GM23338 (cell line): ENCODE measurements at regions not wholly inside any gene's neighbourhood (a gene's known extent, or its start where the extent isn't known, plus 50 kb on each side); places are given as distances from the start of the nearest gene placed in this dataset.

ENCODE experiments used
- ATAC-seq: fragments of 200-7000 bp; cut with Tn5 transposase; 3 replicates; pipeline ENCODE4 v1.9.1; 2020
- DNase-seq: peaks from one replicate; pipeline ENCODE4 v3.0.0-alpha.2; 2015; ENCODE audit warnings: low spot score
- H2AFZ ChIP-seq: fragments of 200-600 bp; sonication (generic); 2 replicates; pipeline ENCODE4 v1.8.0; 2016; ENCODE audit warnings: antibody characterized with exemption, mild to moderate bottlenecking, moderate library complexity
- H3F3A ChIP-seq: fragments of 200-600 bp; sonication (generic); replicated peaks from 2 replicates; pipeline ENCODE4 v1.8.0; 2017; ENCODE audit warnings: antibody characterized with exemption, mixed run types, low read depth
- H3K27ac ChIP-seq: fragments of 200-600 bp; sonication (generic); 2 replicates; pipeline ENCODE4 v1.6.1; 2016; ENCODE audit warnings: low read depth
- H3K27me3 ChIP-seq: fragments of 200-600 bp; sonication (generic); 2 replicates; pipeline ENCODE4 v1.8.0; 2016; ENCODE audit warnings: mild to moderate bottlenecking, mixed run types, moderate library complexity; ENCODE audit not compliant: insufficient read depth
- H3K36me3 ChIP-seq: fragments of 200-600 bp; sonication (generic); 2 replicates; pipeline ENCODE4 v1.8.0; 2016; ENCODE audit warnings: mild to moderate bottlenecking; ENCODE audit not compliant: insufficient read depth
- H3K4me1 ChIP-seq: fragments of 200-600 bp; sonication (generic); 2 replicates; pipeline ENCODE4 v1.8.0; 2016; ENCODE audit warnings: mild to moderate bottlenecking, moderate library complexity; ENCODE audit not compliant: insufficient read depth
- H3K4me2 ChIP-seq: fragments of 200-600 bp; sonication (generic); 2 replicates; pipeline ENCODE4 v1.7.1; 2017; ENCODE audit warnings: mixed run types
- H3K4me3 ChIP-seq: fragments of 200-600 bp; sonication (generic); 2 replicates; pipeline ENCODE4 v1.6.1; 2016; ENCODE audit warnings: mixed run types
- H3K79me2 ChIP-seq: fragments of 200-600 bp; sonication (generic); replicated peaks from 2 replicates; pipeline ENCODE4 v1.8.0; 2017; ENCODE audit warnings: mild to moderate bottlenecking; ENCODE audit not compliant: insufficient read depth
- H3K9me2 ChIP-seq: fragments of 200-600 bp; sonication (generic); 2 replicates; pipeline ENCODE4 v1.8.0; 2017; ENCODE audit not compliant: insufficient read depth
- H4K20me1 ChIP-seq: fragments of 200-600 bp; sonication (generic); replicated peaks from 2 replicates; pipeline ENCODE4 v1.8.0; 2017; ENCODE audit warnings: mild to moderate bottlenecking; ENCODE audit not compliant: insufficient read depth
- H3K27ac Mint-ChIP-seq: 2 replicates; pipeline ENCODE4 v1.8.0; 2020; ENCODE audit warnings: inconsistent platforms, mild to moderate bottlenecking, moderate library complexity, mixed read lengths
- H3K27me3 Mint-ChIP-seq: 3 replicates; pipeline ENCODE4 v1.8.0; 2022; ENCODE audit warnings: low read depth, mild to moderate bottlenecking, moderate library complexity, mixed read lengths, inconsistent platforms; ENCODE audit not compliant: insufficient read depth, poor library complexity
- H3K36me3 Mint-ChIP-seq: 3 replicates; pipeline ENCODE4 v1.8.0; 2021; ENCODE audit warnings: low read depth, mild to moderate bottlenecking, inconsistent platforms, moderate library complexity, mixed read lengths
- H3K4me1 Mint-ChIP-seq: 3 replicates; pipeline ENCODE4 v1.8.0; 2020; ENCODE audit warnings: mild to moderate bottlenecking, inconsistent platforms, mixed read lengths
- H3K4me3 Mint-ChIP-seq: 3 replicates; pipeline ENCODE4 v1.8.0; 2021; ENCODE audit warnings: moderate library complexity, mild to moderate bottlenecking, inconsistent platforms, mixed read lengths
- H3K9me3 Mint-ChIP-seq: 3 replicates; pipeline ENCODE4 v1.8.0; 2020; ENCODE audit warnings: moderate library complexity, mild to moderate bottlenecking, inconsistent platforms, mixed read lengths
- CREB1 ChIP-seq: fragments of 250-450 bp; sonication (Bioruptor Pico); IDR thresholded peaks from 2 replicates; pipeline ENCODE4 v1.5.0; 2020; ENCODE audit warnings: low read depth, mild to moderate bottlenecking, moderate library complexity
- CTCF ChIP-seq, 2 experiments: fragments of 200-600 bp in 1 of 2; sonication (generic) in 1 of 2; conservative IDR thresholded peaks; 2 replicates each; pipeline versions ENCODE4 v1.5.1 to v1.6.1; 2016 to 2017; ENCODE audit warnings: antibody characterized with exemption in 2 of 2, low read depth in 2 of 2, mild to moderate bottlenecking in 2 of 2, moderate library complexity in 1 of 2
- ETS1 ChIP-seq: IDR thresholded peaks from 2 replicates; pipeline ENCODE4 v1.6.1; 2016; ENCODE audit warnings: antibody characterized with exemption
- EZH2 ChIP-seq: fragments of 200-600 bp; sonication (generic); IDR thresholded peaks from one replicate; pipeline ENCODE4 v1.8.0; 2017; ENCODE audit warnings: antibody characterized with exemption, mild to moderate bottlenecking, low read depth; ENCODE audit not compliant: unreplicated experiment
- EZH2phosphoT487 ChIP-seq: fragments of 200-600 bp; sonication (generic); IDR thresholded peaks from one replicate; pipeline ENCODE4 v1.8.1; 2018; ENCODE audit warnings: antibody characterized with exemption; ENCODE audit not compliant: unreplicated experiment
- JUNB ChIP-seq: IDR thresholded peaks from one replicate; pipeline ENCODE4 v1.6.1; 2016; ENCODE audit warnings: antibody characterized with exemption; ENCODE audit not compliant: unreplicated experiment
- NANOG ChIP-seq: IDR thresholded peaks from 2 replicates; pipeline ENCODE4 v1.6.1; 2016; ENCODE audit warnings: antibody characterized with exemption, borderline replicate concordance
- POLR2AphosphoS5 ChIP-seq: IDR thresholded peaks from 2 replicates; pipeline ENCODE4 v1.6.1; 2016; ENCODE audit warnings: antibody characterized with exemption, low read depth
- REST ChIP-seq: IDR thresholded peaks from one replicate; pipeline ENCODE4 v1.6.1; 2018; ENCODE audit warnings: antibody characterized with exemption; ENCODE audit not compliant: unreplicated experiment
- STAT1 ChIP-seq: IDR thresholded peaks from one replicate; pipeline ENCODE4 v1.6.1; 2016; ENCODE audit warnings: antibody characterized with exemption; ENCODE audit not compliant: unreplicated experiment
- ZNF114 ChIP-seq: fragments of 250-450 bp; sonication (Bioruptor Pico); IDR thresholded peaks from 2 replicates; pipeline ENCODE4 v1.5.0; 2020; ENCODE audit warnings: mild to moderate bottlenecking, moderate library complexity
- ZNF331 ChIP-seq: fragments of 250-450 bp; sonication (Bioruptor Pico); IDR thresholded peaks from 2 replicates; pipeline ENCODE4 v1.5.0; 2020; ENCODE audit warnings: low read depth, mild to moderate bottlenecking, moderate library complexity
- ZNF462 ChIP-seq: fragments of 250-450 bp; sonication (Bioruptor Pico); IDR thresholded peaks from 2 replicates; pipeline ENCODE4 v1.5.0; 2020; ENCODE audit warnings: mild to moderate bottlenecking, moderate library complexity

GRCh38 chr4:36422607-36423006 is 141.2 kb downstream of the DTHD1 start:
- H3K36me3 Mint-ChIP-seq: no peaks in the 10 kb centered on the region
- no peaks in the 10 kb centered on the region for H3K27me3 Mint-ChIP-seq
- H3K36me3 ChIP-seq: no peaks in the 10 kb centered on the region
- no peaks in the 10 kb centered on the region for H3K4me1 ChIP-seq
- H3K4me2 ChIP-seq: no peak overlapping the region
- H3K4me3 ChIP-seq: no peak overlapping the region
- no peak overlapping the region for H3K27ac ChIP-seq
- H3K79me2 ChIP-seq: no peaks in the 10 kb centered on the region
- H2AFZ ChIP-seq: peak overlapping the region; percentile 40; the same call in 1 of the 2 replicates
- peaks cover 2% of the 10 kb centered on the region; the same call in 1 of the 3 replicates for H3K9me3 Mint-ChIP-seq
- no peaks in the 10 kb centered on the region for H4K20me1 ChIP-seq
- H3K4me1 Mint-ChIP-seq: no peaks in the 10 kb centered on the region
- no peak overlapping the region for H3K27ac Mint-ChIP-seq
- no peak overlapping the region for H3K4me3 Mint-ChIP-seq
- no peaks in the 10 kb centered on the region for H3F3A ChIP-seq
- peak; percentile 7 for DNase-seq
- peaks cover 8% of the 10 kb centered on the region; the same call in 1 of the 2 replicates for H3K9me2 ChIP-seq
- no peaks in the 10 kb centered on the region for H3K27me3 ChIP-seq
- no peak for TF ChIP-seq ETS1
- no peak for TF ChIP-seq POLR2AphosphoS5
- no peak for TF ChIP-seq JUNB
- TF ChIP-seq ZNF114 (CRISPR knock-in tag): no peak
- TF ChIP-seq REST: no peak
- no peak for TF ChIP-seq EZH2
- no peak for TF ChIP-seq CREB1 (CRISPR knock-in tag)
- TF ChIP-seq STAT1: no peak
- TF ChIP-seq CTCF (conservative IDR thresholded peaks at IDR 0.05; ENCODE audit: low read depth in 2 of 2): no peak
- no peak for TF ChIP-seq EZH2phosphoT487
- TF ChIP-seq NANOG: no peak
- no peak for TF ChIP-seq ZNF331
- no peak for TF ChIP-seq ZNF462
- no peak for ATAC-seq
